K562 (cell line): ENCODE measurements at regions not wholly inside any gene's neighbourhood (a gene's known extent, or its start where the extent isn't known, plus 50 kb on each side); places are given as distances from the start of the nearest gene placed in this dataset.

Source experiments
- ATAC-seq: fragments of 200-7000 bp; cut with Tn5 transposase; 3 replicates; pipeline ENCODE4 v1.9.1; 2020; ENCODE audit warnings: moderate library complexity
- BruUV-seq: library from RNA; stranded (reverse); fragments of 400-500 nt; replicated peaks from 2 replicates; lab custom pipeline; 2021; lab: Mats Ljungman, UMichigan
- CTCF ChIA-PET: fragments of 300-600 bp; formaldehyde crosslinking; extraction: SDS; loops from one replicate; lab custom pipeline; 2021; ENCODE audit warnings: low intra/inter-chr PET ratio; lab: Yijun Ruan, JAX
- POLR2A ChIA-PET: fragments of 300-600, 350-650 bp; sonication (Branson Sonifier 250); formaldehyde crosslinking; extraction: SDS; loops from one replicate; lab custom pipeline; 2021; ENCODE audit warnings: antibody characterized with exemption, inconsistent platforms; lab: Yijun Ruan, JAX
- DNase-seq, 4 experiments: peaks; one replicate each; pipeline versions ENCODE4 v3.0.0 to v3.0.0-alpha.2; 2011 to 2018; ENCODE audit warnings: low spot score in 3 of 4, mixed read lengths in 3 of 4; ENCODE audit errors: extremely low read depth in 1 of 4
- FAIRE-seq: peaks from 2 replicates; lab custom pipeline; 2011; peaks lifted over from hg19 to GRCh38; lab: Jason Lieb, UNC
- H2AFZ ChIP-seq: 2 replicates; pipeline ENCODE4 v1.6.0; 2011; ENCODE audit warnings: low read depth, low read length, control low read depth, inconsistent platforms
- H3K27ac ChIP-seq: fragments of 200-600 bp; 3 replicates; pipeline ENCODE4 v1.8.0; 2011; ENCODE audit warnings: low read depth, mild to moderate bottlenecking, control low read depth, inconsistent platforms, low read length, moderate library complexity, mixed read lengths; ENCODE audit errors: extremely low read depth
- H3K27me3 ChIP-seq, 2 experiments: fragments of 300-600 bp in 1 of 2; 2 replicates in 1 of 2; 3 replicates in 1 of 2; pipeline versions ENCODE4 v1.6.0 to v1.8.0; 2011; ENCODE audit warnings: inconsistent platforms in 2 of 2, low read length in 2 of 2, mild to moderate bottlenecking in 1 of 2, mixed read lengths in 1 of 2, moderate library complexity in 1 of 2; ENCODE audit not compliant: control insufficient read depth in 2 of 2, insufficient read depth in 2 of 2
- H3K36me3 ChIP-seq: fragments of 300-600 bp; 3 replicates; pipeline ENCODE4 v1.8.0; 2011; ENCODE audit warnings: mild to moderate bottlenecking, low read length, inconsistent platforms; ENCODE audit not compliant: control insufficient read depth, insufficient read depth
- H3K4me1 ChIP-seq, 2 experiments: fragments of 200-600 bp in 1 of 2; replicated peaks in 1 of 2; 2 replicates in 1 of 2; 3 replicates in 1 of 2; pipeline versions ENCODE4 v1.5.1 to v1.8.0; 2011; ENCODE audit warnings: inconsistent platforms in 2 of 2, low read length in 2 of 2, mild to moderate bottlenecking in 1 of 2, mixed read lengths in 1 of 2, moderate library complexity in 1 of 2; ENCODE audit not compliant: control insufficient read depth in 2 of 2, insufficient read depth in 2 of 2
- H3K4me2 ChIP-seq: 2 replicates; pipeline ENCODE4 v1.6.1; 2011; ENCODE audit warnings: low read length, control low read depth, inconsistent platforms, mixed read lengths; ENCODE audit not compliant: insufficient read depth
- H3K4me3 ChIP-seq: fragments of 200-600 bp; sonication (generic), shearing (Covaris generic); 2 replicates; pipeline ENCODE4 v1.5.1; 2016; ENCODE audit warnings: control low read depth, inconsistent platforms
- H3K79me2 ChIP-seq: fragments of 200-600 bp; 3 replicates; pipeline ENCODE4 v1.8.0; 2011; ENCODE audit warnings: low read length, inconsistent platforms; ENCODE audit not compliant: control insufficient read depth, insufficient read depth
- H3K9ac ChIP-seq, 2 experiments: 2 replicates each; pipeline versions ENCODE4 v1.6.0 to v1.6.1; 2011; ENCODE audit warnings: low read depth in 2 of 2, low read length in 2 of 2, control low read depth in 1 of 2, inconsistent platforms in 1 of 2, mild to moderate bottlenecking in 1 of 2, mixed read lengths in 1 of 2; ENCODE audit not compliant: insufficient read depth in 1 of 2
- H3K9me1 ChIP-seq: one replicate; pipeline ENCODE4 v1.6.0; 2011; ENCODE audit warnings: inconsistent platforms, mild to moderate bottlenecking, low read length, moderate library complexity; ENCODE audit not compliant: control insufficient read depth, insufficient read depth
- H3K9me3 ChIP-seq: replicated peaks from 2 replicates; pipeline ENCODE4 v1.5.1; 2011; ENCODE audit warnings: low read depth, low read length, inconsistent platforms; ENCODE audit not compliant: control insufficient read depth, insufficient read depth
- H4K20me1 ChIP-seq: replicated peaks from 2 replicates; pipeline ENCODE4 v1.6.1; 2011; ENCODE audit warnings: low read length, inconsistent platforms, mixed read lengths; ENCODE audit not compliant: control insufficient read depth, insufficient read depth
- BRCA1 ChIP-seq, 2 experiments: fragments of 450-650 bp in 1 of 2; sonication (generic) in 1 of 2; formaldehyde crosslinking in 1 of 2; IDR thresholded peaks; 2 replicates each; pipeline versions ENCODE4 v1.5.0 to v1.6.1; 2017 to 2020; ENCODE audit warnings: mild to moderate bottlenecking in 1 of 2, missing genetic modification reagents in 1 of 2
- CBFA2T3 ChIP-seq: fragments of 450-650 bp; IDR thresholded peaks from 2 replicates; pipeline ENCODE4 v1.6.1; 2017
- HLTF ChIP-seq: fragments of 450-650 bp; IDR thresholded peaks from 2 replicates; pipeline ENCODE4 v1.6.1; 2016
- POLR2G ChIP-seq: fragments of 200-400 bp; formaldehyde crosslinking; IDR thresholded peaks from 2 replicates; pipeline ENCODE4 v1.6.1; 2017; ENCODE audit warnings: low read depth, mild to moderate bottlenecking, antibody characterized with exemption, low read length, moderate library complexity
- PYGO2 ChIP-seq: fragments of 450-650 bp; IDR thresholded peaks from 2 replicates; pipeline ENCODE4 v1.6.1; 2016; ENCODE audit warnings: mild to moderate bottlenecking, missing genetic modification characterization, moderate library complexity, missing compliant biosample characterization
- RBFOX2 ChIP-seq: fragments of 200-400 bp; formaldehyde crosslinking; IDR thresholded peaks from 2 replicates; pipeline ENCODE4 v1.6.1; 2017; ENCODE audit warnings: low read depth, mild to moderate bottlenecking, low read length, moderate library complexity
- SMARCA4 ChIP-seq: fragments of 450-650 bp; IDR thresholded peaks from 2 replicates; pipeline ENCODE4 v1.6.1; 2016
- STAG1 ChIP-seq: sonication (generic); formaldehyde crosslinking; IDR thresholded peaks from 2 replicates; pipeline ENCODE4 v1.5.0; 2020; ENCODE audit warnings: missing genetic modification reagents, borderline replicate concordance
- ZNF174 ChIP-seq: fragments of 250-450 bp; sonication (Bioruptor Pico); IDR thresholded peaks from 2 replicates; pipeline ENCODE4 v1.4.0; 2020; ENCODE audit warnings: mild to moderate bottlenecking
- ZNF699 ChIP-seq: fragments of 250-450 bp; sonication (Bioruptor Pico); IDR thresholded peaks from 2 replicates; pipeline ENCODE4 v1.8.0; 2021; ENCODE audit warnings: mild to moderate bottlenecking, moderate library complexity; ENCODE audit not compliant: insufficient replicate concordance
- ZNF76 ChIP-seq: fragments of 250-450 bp; sonication (Bioruptor Pico); IDR thresholded peaks from 2 replicates; pipeline ENCODE4 v1.4.0; 2020; ENCODE audit warnings: mild to moderate bottlenecking, moderate library complexity, borderline replicate concordance
- WGBS: fragments of 100-300 bp; shearing (Covaris generic); methylation state at CpG from one replicate; pipeline ENCODE4 v1.1.6; 2016; ENCODE audit warnings: low coverage, mixed read lengths; ENCODE audit not compliant: insufficient coverage; ENCODE audit errors: missing lambda C conversion rate; 5-methylcytosine and 5-hydroxymethylcytosine counted together
- in situ Hi-C: fragments of 300-500 bp; cut with MboI; formaldehyde crosslinking; loops from 4 replicates; pipeline ENCODE4 v1.15.0; 2018; ENCODE audit warnings: inconsistent platforms, mixed read lengths
- intact Hi-C: fragments of 100-400 bp; cut with micrococcal nuclease; formaldehyde crosslinking; loops from 2 replicates; pipeline ENCODE4 v1.14.2; 2022
- TF ChIP-seq, protein P1 (sequence below): sonication (generic); formaldehyde crosslinking; IDR thresholded peaks from 2 replicates; pipeline ENCODE4 v1.8.0; 2022; ENCODE audit warnings: missing genetic modification reagents, mild to moderate bottlenecking, borderline replicate concordance
- TF ChIP-seq, protein P2 (sequence below): fragments of 250-450 bp; sonication (Bioruptor Pico); IDR thresholded peaks from 2 replicates; pipeline ENCODE4 v1.8.0; 2021; ENCODE audit warnings: moderate library complexity, mild to moderate bottlenecking, inconsistent platforms

DNA sequence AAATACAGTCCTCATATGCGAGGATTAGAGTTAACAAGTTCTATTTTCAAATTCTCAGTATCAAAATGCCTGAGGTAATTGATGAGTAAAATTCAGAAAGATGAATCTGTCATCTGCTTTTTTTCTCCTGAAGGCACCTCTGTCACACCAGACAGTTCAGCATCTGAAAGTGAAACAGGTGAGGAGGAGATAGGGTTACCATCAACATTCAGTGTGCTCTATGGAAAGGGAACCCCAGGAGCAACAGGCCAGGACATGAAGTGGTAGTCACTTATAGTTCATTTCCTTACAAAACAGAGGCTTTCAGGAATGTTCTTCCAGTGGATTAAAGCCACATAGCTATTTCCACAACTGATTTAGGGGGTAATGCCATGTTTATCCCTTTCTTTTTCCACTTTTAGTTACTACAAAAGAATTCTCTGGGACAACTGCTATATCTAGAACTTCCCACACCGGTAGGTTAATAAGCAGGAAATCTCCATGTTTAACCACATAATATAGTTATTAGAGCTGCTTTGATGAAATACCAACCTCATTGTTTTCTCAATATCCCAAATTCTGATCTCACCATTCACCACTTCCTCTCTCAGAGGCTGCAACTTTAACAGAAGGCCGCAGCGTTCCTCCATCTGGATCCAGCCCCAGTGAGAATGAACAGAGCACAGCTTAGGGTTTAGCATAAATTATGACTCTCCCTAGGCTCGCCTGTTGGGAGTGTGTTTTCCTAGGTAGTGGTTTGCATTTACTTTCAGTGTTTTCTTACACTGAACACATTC is 177.0 kb upstream of the CNTN1 start:
- H3K4me2 ChIP-seq: no peak overlapping the region
- ATAC-seq (no peak), FAIRE-seq (no peak), DNase-seq (no peak)
- CTCF ChIA-PET: no interaction called here
- no peaks in the 10 kb centered on the region for H3K27me3 ChIP-seq
- in situ Hi-C loops: no loop called here
- H4K20me1 ChIP-seq: no peaks in the 10 kb centered on the region
- no peaks in the 10 kb centered on the region; the same call in 1 of the 2 replicates for H3K9me3 ChIP-seq
- no TSS peak for BruUV-seq
- no peak overlapping the region for H3K27ac ChIP-seq
- POLR2A ChIA-PET: no interaction called here
- H3K4me3 ChIP-seq: no peak overlapping the region
- H3K9me1 ChIP-seq: no peaks in the 10 kb centered on the region
- TF ChIP-seq RBFOX2 (no peak), POLR2G (no peak), BRCA1 (IDR thresholded peaks at IDR 0.05) (no peak), BRCA1 (CRISPR knock-in tag; IDR thresholded peaks at IDR 0.05) (no peak), PYGO2 (tag) (no peak), CBFA2T3 (no peak), ZNF76 (CRISPR knock-in tag) (no peak), ZNF699 (CRISPR knock-in tag) (no peak), SMARCA4 (no peak), STAG1 (CRISPR knock-in tag) (no peak), ZNF174 (CRISPR knock-in tag) (no peak), HLTF (no peak)
- TF ChIP-seq, protein P1, sequence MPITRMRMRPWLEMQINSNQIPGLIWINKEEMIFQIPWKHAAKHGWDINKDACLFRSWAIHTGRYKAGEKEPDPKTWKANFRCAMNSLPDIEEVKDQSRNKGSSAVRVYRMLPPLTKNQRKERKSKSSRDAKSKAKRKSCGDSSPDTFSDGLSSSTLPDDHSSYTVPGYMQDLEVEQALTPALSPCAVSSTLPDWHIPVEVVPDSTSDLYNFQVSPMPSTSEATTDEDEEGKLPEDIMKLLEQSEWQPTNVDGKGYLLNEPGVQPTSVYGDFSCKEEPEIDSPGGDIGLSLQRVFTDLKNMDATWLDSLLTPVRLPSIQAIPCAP (CRISPR knock-in tag): no peak
- TF ChIP-seq, protein P2, sequence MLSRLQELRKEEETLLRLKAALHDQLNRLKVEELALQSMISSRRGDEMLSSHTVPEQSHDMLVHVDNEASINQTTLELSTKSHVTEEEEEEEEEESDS (CRISPR knock-in tag): no peak
- no peaks in the 10 kb centered on the region for H3K36me3 ChIP-seq
- H3K9ac ChIP-seq: no peak overlapping the region
- no peaks in the 10 kb centered on the region for H3K4me1 ChIP-seq
- intact Hi-C loops: no loop called here
- H3K79me2 ChIP-seq: no peaks in the 10 kb centered on the region
- WGBS: 5% methylated on average over 5 of the region's 5 CpGs
- H2AFZ ChIP-seq: no peak overlapping the region
